ENCODE measurements at regions not wholly inside any gene's neighbourhood (a gene's known extent, or its start where the extent isn't known, plus 50 kb on each side); places are given as distances from the start of the nearest gene placed in this dataset.

DNA sequence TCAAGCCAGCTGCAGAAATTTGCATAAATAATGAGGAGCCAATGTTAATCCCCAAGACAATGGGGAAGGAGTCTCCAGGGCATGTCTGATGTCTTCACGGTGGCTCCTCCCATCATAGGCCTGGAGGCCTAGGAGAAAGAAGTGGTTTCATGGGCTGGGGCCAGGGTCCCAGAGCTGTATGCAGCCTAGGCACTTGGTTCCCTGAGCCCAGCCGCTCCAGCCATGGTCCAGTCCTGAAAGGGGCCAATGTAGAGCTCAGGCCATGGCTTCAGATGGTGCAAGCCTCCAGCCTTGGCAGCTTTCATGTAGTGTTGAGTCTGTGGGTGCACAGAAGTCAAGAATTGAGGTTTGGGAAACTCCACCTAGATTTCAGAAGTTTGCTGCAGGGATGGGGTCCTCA, 628.2 kb upstream of the GRIA3 start:
- no peaks in the 10 kb centered on the region for H3K4me1 Mint-ChIP-seq (ENCODE audit: low read depth)
- H3K9me3 ChIP-seq (ENCODE audit: control insufficient read depth in 1 of 2, insufficient read depth in 1 of 2, low read length in 2 of 2), result peaks cover 0 to 3% of the 10 kb centered on the region in 2 experiments
- intact Hi-C loops (cut with DNase I, micrococcal nuclease), result no loop called here
- no peaks in the 10 kb centered on the region for H3K9me3 Mint-ChIP-seq
- TF ChIP-seq, protein P1, sequence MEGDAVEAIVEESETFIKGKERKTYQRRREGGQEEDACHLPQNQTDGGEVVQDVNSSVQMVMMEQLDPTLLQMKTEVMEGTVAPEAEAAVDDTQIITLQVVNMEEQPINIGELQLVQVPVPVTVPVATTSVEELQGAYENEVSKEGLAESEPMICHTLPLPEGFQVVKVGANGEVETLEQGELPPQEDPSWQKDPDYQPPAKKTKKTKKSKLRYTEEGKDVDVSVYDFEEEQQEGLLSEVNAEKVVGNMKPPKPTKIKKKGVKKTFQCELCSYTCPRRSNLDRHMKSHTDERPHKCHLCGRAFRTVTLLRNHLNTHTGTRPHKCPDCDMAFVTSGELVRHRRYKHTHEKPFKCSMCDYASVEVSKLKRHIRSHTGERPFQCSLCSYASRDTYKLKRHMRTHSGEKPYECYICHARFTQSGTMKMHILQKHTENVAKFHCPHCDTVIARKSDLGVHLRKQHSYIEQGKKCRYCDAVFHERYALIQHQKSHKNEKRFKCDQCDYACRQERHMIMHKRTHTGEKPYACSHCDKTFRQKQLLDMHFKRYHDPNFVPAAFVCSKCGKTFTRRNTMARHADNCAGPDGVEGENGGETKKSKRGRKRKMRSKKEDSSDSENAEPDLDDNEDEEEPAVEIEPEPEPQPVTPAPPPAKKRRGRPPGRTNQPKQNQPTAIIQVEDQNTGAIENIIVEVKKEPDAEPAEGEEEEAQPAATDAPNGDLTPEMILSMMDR (IDR thresholded peaks at IDR 0.05), result no peak
- no peaks in the 10 kb centered on the region for H3K36me3 Mint-ChIP-seq (ENCODE audit: low read depth)
- H3K36me3 ChIP-seq (ENCODE audit: insufficient read depth, low read length), result no peaks in the 10 kb centered on the region
- H3K4me1 ChIP-seq (ENCODE audit: insufficient read depth, low read length), result no peaks in the 10 kb centered on the region
- no peak for DNase-seq
- POLR2A ChIA-PET, result no interaction called here
- no peaks in the 10 kb centered on the region for H3K27me3 Mint-ChIP-seq
- CTCF ChIA-PET, result no interaction called here
- no peaks in the 10 kb centered on the region for H3K27me3 ChIP-seq (ENCODE audit: control insufficient read depth in 1 of 2, insufficient read depth in 2 of 2, low read length in 2 of 2)
- H3K4me3 Mint-ChIP-seq, result no peak overlapping the region
- H3K4me3 ChIP-seq (ENCODE audit: low read length), result no peak overlapping the region
- no peak overlapping the region for H3K27ac ChIP-seq (ENCODE audit: low read depth in 1 of 2, low read length in 2 of 2)
- ATAC-seq (ENCODE audit: poor library complexity), result no peak
- no peak overlapping the region for H3K27ac Mint-ChIP-seq

DNA sequence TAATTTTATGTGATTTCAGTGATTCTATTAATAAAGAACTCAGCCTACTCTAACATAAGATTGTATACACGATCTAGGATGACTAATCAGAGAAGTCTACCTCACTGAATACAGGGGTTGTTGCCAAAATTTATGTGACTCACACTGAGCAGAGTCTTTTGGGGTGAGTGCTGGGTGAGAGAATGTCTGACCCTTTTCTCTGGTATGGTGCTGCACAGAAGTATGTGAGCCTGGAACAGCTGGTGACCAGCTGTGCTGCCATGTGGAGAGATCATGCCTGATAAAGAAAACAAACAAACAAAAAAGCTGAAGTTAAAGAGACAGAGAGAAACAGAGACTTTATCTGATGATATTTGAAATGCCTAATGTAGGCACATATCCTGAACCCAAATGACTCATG, 618.1 kb upstream of the GRIA3 start:
- Mint-ChIP-seq H3K36me3 (ENCODE audit: low read depth) (no peaks in the 10 kb centered on the region), H3K9me3 (no peaks in the 10 kb centered on the region), H3K27me3 (no peaks in the 10 kb centered on the region), H3K27ac (no peak overlapping the region), H3K4me1 (ENCODE audit: low read depth) (no peaks in the 10 kb centered on the region), H3K4me3 (no peak overlapping the region)
- Histone ChIP-seq H3K27me3 (ENCODE audit: control insufficient read depth in 1 of 2, insufficient read depth in 2 of 2, low read length in 2 of 2) (no peaks in the 10 kb centered on the region), H3K4me1 (ENCODE audit: insufficient read depth, low read length) (no peaks in the 10 kb centered on the region), H3K9me3 (ENCODE audit: control insufficient read depth in 1 of 2, insufficient read depth in 1 of 2, low read length in 2 of 2) (no peaks in the 10 kb centered on the region), H3K27ac (ENCODE audit: low read depth in 1 of 2, low read length in 2 of 2) (no peak overlapping the region), H3K36me3 (ENCODE audit: insufficient read depth, low read length) (no peaks in the 10 kb centered on the region), H3K4me3 (ENCODE audit: low read length) (no peak overlapping the region)
- intact Hi-C loops (cut with DNase I, micrococcal nuclease), result no loop called here
- ChIA-PET POLR2A (no interaction called here), CTCF (no interaction called here)
- DNase-seq (no peak), ATAC-seq (ENCODE audit: poor library complexity) (no peak)
- TF ChIP-seq, protein P1 (IDR thresholded peaks at IDR 0.05), result no peak

- ChIA-PET POLR2A (no interaction called here), CTCF (no interaction called here)
- H3K4me1 Mint-ChIP-seq (ENCODE audit: low read depth), result no peaks in the 10 kb centered on the region
- no peaks in the 10 kb centered on the region for H3K27me3 Mint-ChIP-seq
- H3K4me3 Mint-ChIP-seq, result no peak overlapping the region
- TF ChIP-seq, protein P1 (IDR thresholded peaks at IDR 0.05), result no peak
- Histone ChIP-seq H3K27me3 (ENCODE audit: control insufficient read depth in 1 of 2, insufficient read depth in 2 of 2, low read length in 2 of 2) (no peaks in the 10 kb centered on the region), H3K36me3 (ENCODE audit: insufficient read depth, low read length) (no peaks in the 10 kb centered on the region), H3K9me3 (ENCODE audit: control insufficient read depth in 1 of 2, insufficient read depth in 1 of 2, low read length in 2 of 2) (peaks cover 0 to under 1% of the 10 kb centered on the region in 2 experiments), H3K4me1 (ENCODE audit: insufficient read depth, low read length) (no peaks in the 10 kb centered on the region), H3K27ac (ENCODE audit: low read depth in 1 of 2, low read length in 2 of 2) (no peak overlapping the region), H3K4me3 (ENCODE audit: low read length) (no peak overlapping the region)
- H3K27ac Mint-ChIP-seq, result no peak overlapping the region
- H3K36me3 Mint-ChIP-seq (ENCODE audit: low read depth), result no peaks in the 10 kb centered on the region
- intact Hi-C loops (cut with DNase I, micrococcal nuclease), result no loop called here
- ATAC-seq (ENCODE audit: poor library complexity) (no peak), DNase-seq (no peak)
- no peaks in the 10 kb centered on the region for H3K9me3 Mint-ChIP-seq
Observed at GRCh38 chrX:122566401-122566800, 617.7 kb upstream of the GRIA3 start.
